GM21515 (cell line): ENCODE measurements at regions not wholly inside any gene's neighbourhood (a gene's known extent, or its start where the extent isn't known, plus 50 kb on each side); places are given as distances from the start of the nearest gene placed in this dataset.

Experiments used
- ATAC-seq: cut with Tn5 transposase; IDR thresholded peaks from one replicate; pipeline ENCODE4 v1.9.1; 2021; ENCODE audit not compliant: unreplicated experiment

DNA sequence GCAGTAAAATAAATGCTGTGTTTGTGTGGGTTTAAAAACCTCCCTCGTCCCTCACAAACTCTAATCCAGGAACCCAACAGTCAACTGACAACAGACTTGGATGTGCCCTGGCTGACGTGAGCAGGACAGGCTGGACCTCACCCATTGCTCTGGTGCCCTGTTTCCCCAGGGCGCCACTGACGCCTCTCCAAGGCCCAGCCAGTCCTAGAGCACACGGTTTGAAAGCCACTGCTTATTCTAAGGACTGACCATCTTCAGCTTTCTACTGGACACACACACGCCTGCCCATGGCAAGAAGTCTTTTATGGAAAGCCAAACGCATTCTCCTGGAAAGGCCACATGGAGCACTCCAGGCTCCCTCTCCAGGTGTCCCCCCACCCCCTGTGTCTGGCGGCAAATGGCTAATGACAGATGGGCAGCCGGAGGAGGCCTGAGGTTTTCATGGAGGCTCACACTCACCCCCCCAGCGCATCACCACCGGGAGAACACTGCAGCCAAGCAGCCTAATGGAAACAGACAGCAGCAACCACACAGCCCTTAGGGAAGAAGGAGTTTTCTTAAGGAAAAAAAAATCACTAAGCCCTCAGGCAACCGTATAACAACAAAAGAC, 319.2 kb downstream of the SOX9 start:
- no peak for ATAC-seq

DNA sequence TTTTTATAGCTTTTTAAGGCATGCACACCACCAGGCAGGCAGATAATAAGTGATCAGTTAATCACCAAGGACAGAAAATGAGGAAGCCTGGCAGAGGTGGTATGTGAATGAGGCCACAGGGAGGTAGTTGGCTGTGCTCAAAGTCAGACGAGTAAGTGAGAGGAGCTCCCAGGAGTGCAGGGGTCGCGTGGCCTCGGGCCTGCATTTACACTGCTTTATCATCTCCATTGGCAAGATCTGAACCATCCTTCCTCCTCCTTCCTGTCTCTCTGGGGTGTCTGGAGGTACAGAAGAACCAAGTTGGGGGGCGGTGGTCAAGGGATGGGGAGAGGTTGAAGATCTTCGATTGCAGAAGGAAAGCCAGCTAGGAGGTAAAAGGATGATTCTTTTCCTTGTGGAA, 320.1 kb downstream of the SOX9 start:
- ATAC-seq, result no peak

DNA sequence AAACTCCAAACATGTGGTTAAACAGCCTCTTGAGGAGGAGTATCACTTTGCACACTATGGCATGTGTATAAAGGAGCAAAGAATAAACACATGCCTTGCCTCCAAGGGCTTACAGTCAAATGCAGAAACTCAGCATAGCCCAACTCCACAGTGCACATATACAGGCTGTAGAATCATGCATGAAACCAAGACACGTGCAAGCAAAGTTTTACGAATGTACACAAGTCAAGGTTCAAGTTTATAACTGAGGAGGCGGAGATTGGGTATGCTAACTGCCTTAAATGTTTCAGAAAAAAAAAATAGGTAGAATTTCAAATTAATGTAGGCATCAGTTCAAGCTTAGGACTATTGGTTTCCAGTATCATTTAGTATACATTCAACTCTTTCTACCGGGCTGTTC, 321.1 kb downstream of the SOX9 start:
- no peak for ATAC-seq

DNA sequence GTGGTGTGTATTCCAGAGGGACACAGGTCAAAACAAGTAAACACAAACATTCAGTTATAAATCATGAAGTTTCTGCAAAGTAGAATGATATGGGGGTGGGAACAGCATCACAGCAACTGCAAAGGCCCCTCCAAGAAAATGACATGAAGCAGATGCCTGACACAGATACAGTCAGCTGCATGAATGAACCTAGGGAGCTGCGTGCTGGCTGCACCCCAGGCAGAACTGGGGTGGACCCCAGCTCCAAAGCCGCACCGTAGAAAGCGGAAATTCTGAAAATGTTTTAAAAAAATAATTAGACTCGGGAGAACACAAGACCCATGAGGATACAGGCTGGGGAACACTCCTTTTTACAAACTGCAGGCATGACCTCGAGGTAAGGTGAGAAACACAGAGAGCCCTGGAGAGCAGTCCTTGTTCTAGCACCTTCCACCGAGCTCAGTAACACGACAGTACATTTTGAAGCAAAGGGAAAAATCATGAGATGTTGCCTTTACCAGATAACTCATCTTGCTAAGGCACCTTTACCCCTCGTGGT, 323.8 kb downstream of the SOX9 start:
- ATAC-seq, result no peak

DNA sequence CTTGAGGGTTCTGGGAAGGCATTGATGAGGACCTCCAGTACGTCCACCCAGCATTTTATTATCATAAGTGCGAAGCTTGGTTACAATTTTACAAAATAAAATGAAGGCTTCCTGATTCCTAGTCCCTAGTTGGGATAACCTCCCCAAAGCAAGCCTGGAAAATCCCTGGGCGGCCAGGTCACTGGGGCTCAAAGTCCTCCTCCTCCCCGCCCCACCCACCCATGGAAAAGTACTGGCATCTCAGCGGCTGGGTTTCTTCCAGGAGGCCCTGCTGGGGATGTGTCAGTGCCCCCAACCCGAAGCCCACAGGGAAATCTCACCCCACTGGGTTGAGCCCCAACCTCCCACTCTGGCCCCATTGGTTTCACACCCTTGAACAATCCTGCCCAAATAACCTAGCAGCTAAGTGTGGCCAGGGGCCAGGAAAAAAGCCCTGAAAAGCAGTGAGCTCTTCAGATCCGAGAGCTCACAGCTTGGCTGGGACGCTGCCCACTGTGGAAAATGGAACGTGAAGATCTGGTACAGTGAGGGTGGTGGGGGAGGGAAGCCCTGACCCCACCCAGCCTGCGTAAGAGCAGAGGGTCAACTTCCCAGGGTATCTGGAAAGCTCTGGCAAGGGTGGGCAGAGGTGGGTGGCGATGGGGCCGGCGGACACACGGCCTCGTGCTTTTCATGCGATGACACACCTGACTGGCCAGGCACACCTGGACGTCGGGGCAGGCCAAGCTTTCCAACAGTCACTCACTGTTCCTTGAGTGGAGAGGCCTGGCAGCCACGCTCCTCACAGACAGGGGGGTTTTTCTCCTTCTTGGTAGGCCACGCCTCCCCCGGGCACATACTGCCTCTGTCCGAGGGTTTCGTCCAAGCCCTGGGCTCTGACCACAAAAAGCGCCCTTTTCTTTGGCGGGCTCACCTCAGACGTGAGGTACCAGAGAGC, 324.5 kb downstream of the SOX9 start:
- ATAC-seq, result no peak

DNA sequence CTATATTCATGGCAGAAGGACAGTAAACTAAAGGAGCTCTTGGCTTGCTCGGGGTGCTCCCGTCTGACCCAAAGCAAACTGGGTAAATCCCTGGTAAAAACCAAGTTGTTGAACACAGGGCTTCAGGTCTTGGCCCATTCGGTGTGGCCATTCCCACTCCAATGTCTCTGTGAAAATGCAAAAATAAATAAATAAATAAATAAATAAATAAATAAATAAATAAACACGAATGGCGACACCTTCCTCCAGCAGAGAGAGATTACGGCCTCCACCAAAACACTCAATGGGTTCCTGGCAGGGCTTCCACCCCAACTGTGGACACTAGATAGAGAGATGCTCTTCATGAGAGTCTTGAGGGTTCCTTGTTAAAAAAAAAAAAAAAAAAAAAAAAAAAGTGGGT, 325.3 kb downstream of the SOX9 start:
- ATAC-seq, result no peak

DNA sequence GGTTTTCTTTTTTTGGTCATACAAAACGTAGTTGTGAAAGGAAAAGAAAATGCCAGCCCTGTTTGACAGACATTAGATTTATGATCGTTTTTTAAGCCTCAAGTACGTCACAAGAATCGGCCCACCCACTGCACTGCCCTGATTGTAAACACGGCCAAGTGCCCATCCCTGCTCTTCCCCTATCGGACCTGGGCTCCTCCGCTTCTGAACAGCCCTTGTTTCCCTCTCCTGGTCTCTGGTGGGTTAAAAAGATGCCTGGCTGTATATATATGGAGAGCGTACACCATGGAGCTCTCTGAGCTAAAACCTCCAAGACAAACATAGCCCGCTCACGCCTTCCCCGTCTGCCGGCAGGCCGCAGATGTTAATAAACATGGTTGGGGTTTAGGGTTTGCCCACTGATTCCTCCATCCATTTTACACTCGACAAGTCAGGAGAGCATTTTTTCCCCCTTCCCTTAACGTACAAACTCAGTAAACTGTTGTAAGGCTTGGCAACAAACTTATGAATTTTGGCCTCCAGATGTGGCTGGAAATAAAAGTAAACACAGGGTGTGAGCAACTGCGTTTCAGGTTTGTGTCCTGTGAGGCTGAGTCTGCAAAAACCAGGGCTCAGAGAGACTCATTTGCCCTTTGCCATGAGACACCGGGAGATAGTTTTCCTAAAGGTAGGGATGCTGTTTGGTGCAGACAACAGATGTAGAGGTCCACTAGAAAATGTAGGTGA, 325.9 kb downstream of the SOX9 start:
- no peak for ATAC-seq

DNA sequence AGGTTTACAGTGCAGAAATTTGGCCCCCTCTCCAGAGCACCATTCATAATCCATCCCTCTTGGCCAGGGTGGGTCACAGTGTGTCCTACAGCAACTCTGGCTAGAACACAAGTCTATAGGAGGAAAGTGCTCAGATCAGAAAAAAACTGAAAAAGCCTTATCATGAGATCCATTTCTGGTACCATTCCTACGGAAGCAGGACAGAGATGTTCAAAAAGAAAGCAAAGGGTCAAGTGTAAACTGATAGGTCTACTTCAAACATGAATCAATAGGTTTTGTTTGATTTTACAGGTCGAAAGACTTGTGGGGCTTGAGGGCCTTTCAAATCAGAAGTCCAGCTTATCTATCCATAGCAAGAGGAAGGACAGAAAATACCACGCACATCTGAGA, 326.4 kb downstream of the SOX9 start:
- no peak for ATAC-seq

DNA sequence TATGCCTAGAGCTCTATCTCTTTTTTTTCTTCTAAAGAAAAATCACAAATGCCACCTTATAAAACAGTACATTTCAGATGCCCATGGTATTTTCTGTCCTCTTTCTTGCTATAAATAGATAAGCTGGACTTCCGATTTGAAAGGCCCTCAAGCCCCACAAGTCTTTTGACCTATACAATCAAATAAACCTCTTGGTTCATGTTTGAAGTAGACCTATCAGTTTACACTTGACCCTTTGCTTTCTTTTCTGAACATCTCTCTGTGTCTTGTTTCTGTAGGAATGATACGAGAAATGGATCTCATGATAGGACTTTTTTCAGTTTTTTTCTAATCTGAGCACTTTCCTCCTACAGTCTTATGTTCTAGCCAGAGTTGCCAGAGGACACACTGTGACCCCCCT, 327.2 kb downstream of the SOX9 start:
- ATAC-seq, result no peak

DNA sequence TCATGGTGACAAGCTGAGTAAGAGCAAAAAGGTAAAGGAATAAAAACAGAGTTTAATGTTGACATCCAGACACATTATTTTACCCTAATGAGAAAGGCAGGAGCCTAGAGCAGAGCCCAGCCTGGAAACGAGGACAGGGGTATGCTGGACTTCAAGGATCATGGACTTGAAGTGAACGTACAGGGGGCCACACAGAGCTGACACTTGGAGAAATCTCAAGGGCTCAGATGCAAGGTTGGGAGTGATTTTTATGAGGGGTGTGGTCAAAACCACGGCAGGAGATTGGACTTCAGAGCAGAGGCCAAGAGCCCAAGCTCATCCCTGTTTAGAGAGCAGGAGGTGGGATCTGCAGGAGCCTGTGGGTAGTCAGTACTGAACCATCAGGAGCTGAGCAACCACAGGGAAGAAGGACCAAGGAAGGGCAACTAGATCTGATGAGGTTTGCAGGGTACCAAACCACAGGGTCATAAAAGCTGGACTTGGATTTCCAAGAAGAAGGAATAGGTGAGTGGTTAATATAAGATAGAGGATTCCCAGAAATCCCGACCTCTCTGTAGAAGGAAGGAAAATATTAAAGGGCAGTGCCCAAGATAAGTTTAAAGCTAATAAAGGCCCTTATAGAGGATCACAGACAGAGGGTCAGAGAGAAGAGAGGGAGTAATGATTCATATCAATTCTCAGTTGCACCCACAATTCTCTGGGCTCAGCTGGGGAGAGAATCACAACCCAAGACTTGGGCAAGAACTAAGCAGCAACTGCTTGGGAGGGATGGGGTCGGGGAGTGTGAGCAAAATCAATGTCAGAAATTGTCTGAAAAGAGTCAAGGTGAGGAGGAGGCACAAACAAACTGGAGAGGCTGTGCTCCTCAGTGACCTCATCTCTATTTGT, 331.7 kb downstream of the SOX9 start:
- ATAC-seq, result no peak

DNA sequence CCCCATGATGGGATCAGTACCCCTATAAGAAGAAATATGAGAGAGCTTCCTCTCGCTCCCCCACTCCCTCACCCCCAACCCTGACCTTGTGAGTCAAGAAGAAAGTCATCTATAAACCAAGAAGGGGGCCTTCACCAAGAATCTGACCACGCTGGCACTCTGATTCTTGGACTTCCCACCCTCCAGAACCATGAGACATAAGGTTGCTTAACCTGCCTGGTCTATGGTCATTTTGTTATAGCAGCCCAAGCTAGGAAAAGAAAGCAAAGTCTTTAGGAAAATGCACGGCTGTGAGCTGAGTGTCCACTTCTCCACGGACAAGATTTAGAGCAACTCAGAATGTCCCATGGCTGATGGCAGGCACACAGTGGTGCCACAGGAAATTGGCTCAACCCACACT, 333.5 kb downstream of the SOX9 start:
- ATAC-seq, result no peak

DNA sequence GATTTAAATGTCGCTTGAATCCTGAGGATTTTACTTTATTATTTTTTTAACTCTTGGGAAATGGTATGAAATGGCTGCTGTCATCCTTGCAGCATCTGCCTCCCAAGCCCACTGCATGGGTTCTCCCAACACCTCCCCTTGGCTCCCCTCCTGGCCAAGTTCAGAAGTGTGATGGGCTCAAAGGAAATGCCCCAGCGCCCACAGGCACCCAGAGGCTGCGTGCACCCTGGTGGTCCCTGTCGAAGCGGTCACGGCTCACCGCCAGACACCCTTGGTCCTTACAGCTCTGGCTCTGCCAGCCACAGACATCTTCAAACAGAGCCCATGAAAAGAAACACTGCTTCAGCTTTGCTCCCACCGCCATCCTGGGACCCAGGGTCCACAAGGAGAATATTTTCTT, 334.7 kb downstream of the SOX9 start:
- ATAC-seq, result no peak

DNA sequence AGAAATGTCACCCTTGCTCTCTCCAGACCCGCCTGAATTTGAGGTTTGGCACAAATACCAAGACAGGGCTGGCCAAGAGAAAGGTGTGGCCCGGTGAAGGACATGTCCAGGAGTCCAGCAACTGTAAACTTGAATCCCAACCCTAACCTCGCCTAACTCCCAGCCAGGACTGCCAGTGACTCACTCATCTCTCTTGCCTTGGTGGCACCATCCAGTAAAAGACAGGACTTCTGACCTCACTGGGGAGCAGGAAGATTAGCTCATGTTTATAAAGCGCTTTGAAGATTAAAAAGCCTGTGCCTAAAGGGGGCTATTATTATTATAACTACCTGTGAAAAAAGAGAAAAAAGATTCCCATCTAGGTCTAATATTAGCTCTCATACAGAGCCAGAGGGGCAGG, 335.3 kb downstream of the SOX9 start:
- no peak for ATAC-seq

DNA sequence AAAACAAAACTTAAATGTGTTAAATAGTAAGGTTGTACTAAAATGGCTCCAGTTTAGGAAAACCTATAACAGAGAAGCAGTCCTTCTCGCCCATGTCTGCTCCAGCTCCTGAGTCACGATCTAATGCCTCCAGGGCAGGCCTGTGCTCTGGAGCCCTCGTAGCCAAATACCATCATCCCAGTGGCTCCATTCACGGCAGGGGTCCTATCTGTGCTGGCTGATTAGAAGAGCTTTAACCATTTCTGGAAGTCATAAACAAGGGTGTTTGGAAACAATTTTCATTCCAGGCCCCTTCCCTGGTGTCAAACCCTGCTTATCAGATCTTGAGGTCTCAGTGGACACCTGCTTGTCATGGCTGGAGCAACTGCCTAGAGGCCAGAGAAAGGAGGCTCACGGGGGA, 336.9 kb downstream of the SOX9 start:
- no peak for ATAC-seq

DNA sequence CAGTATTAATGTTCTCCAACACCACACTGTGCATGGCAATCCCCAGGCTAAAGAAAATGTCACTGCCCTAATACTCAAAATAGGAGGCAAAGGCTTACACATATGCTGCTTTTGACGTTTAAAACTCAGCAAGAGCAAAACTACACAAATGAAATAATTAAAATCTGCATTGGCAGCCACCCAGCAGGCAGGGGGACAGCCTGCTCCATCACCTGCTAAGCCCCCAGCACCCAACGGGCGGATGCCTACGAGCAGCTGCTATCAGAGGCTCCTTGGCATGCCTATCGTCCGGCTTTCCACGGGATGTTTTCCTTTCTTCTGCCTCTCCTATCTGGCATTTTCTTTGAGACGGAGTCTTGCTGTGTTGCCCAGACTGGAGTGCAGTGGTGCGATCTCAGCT, 337.5 kb downstream of the SOX9 start:
- no peak for ATAC-seq

DNA sequence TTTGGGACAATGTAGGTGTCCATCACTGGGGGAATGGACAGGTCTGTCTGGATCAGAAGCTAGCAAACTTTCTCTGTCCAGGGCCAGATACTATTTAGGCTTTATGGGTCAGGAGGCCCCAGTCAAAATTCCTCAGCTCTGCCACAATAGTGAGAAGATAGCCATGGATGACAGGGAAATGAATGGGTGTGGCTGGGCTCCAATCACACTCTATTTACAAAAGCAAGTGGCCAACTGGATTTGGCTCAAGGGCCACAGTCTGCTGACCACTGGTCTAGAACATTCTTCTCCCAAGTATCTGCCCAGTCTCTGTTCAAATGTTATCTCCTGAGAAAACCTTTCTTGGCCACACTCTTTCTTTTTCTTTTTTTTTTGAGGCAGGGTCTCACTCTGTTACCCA, 339.9 kb downstream of the SOX9 start:
- ATAC-seq, result no peak

DNA sequence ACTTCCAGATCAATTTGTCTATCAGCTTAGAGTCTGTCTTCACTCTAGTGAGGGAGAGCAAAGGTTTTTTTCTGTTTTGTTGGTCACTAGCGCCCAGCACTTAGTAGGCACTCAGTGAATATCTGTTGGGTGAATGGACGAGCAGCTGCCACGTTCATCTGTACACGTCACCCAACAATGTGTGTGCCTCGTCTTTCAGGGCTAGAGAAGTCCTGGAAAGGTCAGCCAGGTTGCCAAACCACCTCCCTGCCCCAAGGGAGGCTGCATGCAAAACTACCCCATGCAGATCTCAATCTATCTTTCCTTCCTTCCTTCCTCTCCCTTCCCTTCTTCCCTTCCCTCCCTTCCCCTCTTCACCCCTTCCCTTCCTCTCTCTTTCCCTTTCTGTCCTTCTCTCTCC, 340.9 kb downstream of the SOX9 start:
- ATAC-seq, result no peak

DNA sequence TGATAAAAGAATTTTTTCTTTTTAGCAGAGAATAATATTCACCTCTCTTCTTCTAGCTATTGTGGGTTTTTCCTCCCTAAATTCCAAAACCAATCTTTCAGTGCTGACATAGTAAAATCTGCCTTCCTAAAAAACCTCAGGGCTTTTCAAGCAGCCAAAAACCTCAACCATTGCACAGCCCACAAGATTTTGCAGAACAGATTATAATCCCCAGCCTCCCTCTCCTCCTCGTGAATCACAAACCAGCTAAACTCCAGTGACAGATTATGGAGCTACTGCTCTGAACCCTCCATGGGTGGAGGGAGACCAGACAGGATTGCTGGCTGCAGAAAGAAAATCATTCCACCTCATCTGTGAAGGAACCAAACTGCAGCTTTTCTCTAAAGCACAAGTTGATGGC, 341.6 kb downstream of the SOX9 start:
- ATAC-seq, result no peak

DNA sequence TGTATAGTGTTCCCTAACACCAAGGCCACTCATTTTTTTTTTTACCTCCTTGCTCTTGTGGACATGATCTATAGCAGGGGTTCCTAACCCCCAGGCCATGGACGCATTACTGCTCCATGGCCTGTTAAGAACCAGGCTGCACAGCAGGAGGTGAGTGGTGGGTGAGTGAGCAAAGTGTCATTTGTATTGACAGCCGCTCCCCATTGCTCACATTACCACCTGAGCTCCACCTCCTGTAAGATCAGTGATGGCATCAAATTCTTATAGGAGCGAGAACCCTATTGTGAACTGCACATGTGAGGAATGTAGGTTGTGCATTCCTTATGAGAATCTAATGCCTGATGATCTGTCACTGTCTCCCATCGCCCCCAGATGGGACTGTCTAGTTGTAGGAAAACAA, 342.0 kb downstream of the SOX9 start:
- no peak for ATAC-seq

DNA sequence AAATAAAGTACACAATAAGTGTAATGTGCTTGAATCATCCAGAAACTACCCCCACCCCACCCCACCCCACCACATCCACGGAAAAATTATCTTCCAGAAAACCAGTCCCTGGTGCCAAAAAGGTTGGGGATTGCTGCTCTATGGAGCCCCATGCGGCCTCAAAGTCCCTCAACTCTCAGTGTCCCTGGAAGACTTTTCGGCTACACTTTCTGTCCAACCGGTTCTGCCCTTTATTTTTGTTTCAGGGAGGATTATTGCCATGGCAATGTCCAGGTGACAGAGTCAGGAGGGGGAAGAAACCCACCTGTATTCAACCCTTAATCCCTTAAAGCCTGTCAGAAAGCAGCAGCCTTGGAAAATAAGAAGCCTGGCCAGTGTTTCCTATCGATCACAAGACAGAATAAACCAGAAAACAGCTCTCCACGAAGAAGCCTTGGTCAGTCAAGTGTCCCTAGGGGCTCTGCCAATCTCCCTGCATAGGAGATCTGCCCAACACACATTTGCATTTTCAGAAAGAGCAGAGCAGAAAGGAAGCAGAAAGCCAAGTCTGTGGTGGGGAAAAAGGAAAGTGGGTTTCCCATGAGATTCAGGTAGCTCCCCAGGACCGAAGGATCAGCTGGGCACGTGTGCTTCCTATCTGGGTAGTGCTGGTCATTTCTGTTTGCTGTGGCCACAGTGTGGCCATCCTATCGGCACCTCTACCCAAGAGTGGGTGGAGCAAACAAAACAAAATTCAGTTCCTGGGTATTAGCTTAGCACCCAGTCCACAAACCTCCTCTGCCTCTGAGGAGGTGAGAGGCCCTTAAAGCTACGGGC, 342.7 kb downstream of the SOX9 start:
- ATAC-seq, result no peak
